Bronchial epithelial cell (primary cell): ENCODE measurements at regions not wholly inside any gene's neighbourhood (a gene's known extent, or its start where the extent isn't known, plus 50 kb on each side); places are given as distances from the start of the nearest gene placed in this dataset.

ENCODE experiments used
- DNase-seq: peaks from one replicate; pipeline ENCODE4 v3.0.0-alpha.2; 2010; ENCODE audit warnings: low read depth
- FAIRE-seq: peaks from 2 replicates; lab custom pipeline; 2011; peaks lifted over from hg19 to GRCh38; lab: Jason Lieb, UNC
- H3K27me3 ChIP-seq: 2 replicates; pipeline ENCODE4 v1.5.1; 2011; ENCODE audit warnings: low read length; ENCODE audit not compliant: control insufficient read depth, insufficient read depth
- H3K36me3 ChIP-seq: 2 replicates; pipeline ENCODE4 v1.5.1; 2011; ENCODE audit warnings: low read length; ENCODE audit not compliant: control insufficient read depth, insufficient read depth
- H3K4me3 ChIP-seq: 2 replicates; pipeline ENCODE4 v1.5.1; 2011; ENCODE audit warnings: mild to moderate bottlenecking, low read depth, low read length, control low read depth
- TF ChIP-seq, protein P1 (sequence below): IDR thresholded peaks from 2 replicates; pipeline ENCODE4 v1.5.1; 2011; ENCODE audit warnings: mild to moderate bottlenecking, moderate library complexity, low read length, control low read depth, inconsistent platforms; ENCODE audit not compliant: insufficient read depth, severe bottlenecking

DNA sequence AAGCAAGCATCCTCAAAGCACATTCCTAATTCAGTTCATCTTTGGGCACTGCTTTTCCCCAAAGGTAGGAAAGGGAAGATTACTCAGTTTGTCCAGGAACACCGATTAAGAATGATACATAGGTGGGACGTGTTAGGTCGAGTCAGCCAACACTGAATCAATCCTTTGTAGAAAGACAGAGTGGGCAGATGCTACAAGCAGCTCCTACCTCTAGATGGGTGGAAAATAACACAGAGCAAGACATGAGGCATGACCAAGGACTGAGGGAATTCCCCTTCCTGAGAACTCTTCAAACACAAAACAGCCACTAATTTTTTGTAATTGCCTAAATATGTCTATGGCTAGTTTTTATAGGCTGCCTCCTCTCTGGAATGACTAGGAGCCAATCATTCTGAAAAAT is 331.7 kb downstream of the HNRNPD start:
- FAIRE-seq = no peak
- Histone ChIP-seq H3K36me3 (no peaks in the 10 kb centered on the region), H3K4me3 (no peak overlapping the region), H3K27me3 (peaks cover 5% of the 10 kb centered on the region)
- TF ChIP-seq, protein P1, sequence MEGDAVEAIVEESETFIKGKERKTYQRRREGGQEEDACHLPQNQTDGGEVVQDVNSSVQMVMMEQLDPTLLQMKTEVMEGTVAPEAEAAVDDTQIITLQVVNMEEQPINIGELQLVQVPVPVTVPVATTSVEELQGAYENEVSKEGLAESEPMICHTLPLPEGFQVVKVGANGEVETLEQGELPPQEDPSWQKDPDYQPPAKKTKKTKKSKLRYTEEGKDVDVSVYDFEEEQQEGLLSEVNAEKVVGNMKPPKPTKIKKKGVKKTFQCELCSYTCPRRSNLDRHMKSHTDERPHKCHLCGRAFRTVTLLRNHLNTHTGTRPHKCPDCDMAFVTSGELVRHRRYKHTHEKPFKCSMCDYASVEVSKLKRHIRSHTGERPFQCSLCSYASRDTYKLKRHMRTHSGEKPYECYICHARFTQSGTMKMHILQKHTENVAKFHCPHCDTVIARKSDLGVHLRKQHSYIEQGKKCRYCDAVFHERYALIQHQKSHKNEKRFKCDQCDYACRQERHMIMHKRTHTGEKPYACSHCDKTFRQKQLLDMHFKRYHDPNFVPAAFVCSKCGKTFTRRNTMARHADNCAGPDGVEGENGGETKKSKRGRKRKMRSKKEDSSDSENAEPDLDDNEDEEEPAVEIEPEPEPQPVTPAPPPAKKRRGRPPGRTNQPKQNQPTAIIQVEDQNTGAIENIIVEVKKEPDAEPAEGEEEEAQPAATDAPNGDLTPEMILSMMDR = no peak
- peak; percentile 60 for DNase-seq

DNA sequence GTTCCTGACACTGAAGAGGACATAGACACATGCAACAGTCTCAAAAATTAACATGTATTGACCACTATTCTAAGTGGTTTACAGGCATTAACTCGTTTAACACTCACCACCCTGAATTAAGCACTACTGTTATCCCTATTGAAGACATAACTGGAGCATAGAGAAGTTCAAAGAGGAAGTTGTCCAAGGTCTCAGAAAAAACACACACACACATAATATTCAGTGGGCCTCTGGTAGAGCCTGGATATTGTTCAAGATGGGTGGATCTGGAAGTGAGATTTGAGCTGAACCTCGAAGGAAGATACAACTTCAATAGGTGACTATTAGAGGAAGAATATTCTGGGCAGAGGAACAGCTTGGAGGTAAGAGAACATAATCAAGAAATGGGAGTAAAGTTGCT is 334.9 kb downstream of the HNRNPD start:
- TF ChIP-seq, protein P1 = no peak
- Histone ChIP-seq H3K27me3 (peaks cover 5% of the 10 kb centered on the region), H3K4me3 (no peak overlapping the region), H3K36me3 (no peaks in the 10 kb centered on the region)
- FAIRE-seq (no peak), DNase-seq (no peak)

DNA sequence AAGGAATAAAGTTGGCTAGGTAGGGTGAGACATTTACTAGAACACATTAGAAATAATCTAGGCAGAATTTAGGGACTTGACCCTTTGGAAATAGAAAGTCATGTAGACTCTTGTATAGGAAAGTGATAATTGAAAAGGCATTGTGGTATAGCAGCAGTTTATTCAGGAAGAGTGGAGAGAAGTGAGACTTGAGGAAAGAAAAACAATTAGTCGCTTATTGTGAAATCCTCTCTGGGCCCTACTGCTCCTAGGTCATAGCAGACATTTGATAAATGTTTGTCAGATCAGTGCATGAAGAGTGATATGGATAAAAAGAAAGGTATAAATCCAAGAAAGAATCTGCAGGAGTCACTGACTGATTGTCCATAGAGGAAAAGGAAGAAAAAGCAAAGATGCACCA is 337.6 kb downstream of the HNRNPD start:
- H3K27me3 ChIP-seq = no peaks in the 10 kb centered on the region
- TF ChIP-seq, protein P1 = no peak
- no peak overlapping the region for H3K4me3 ChIP-seq
- no peaks in the 10 kb centered on the region for H3K36me3 ChIP-seq
- DNase-seq (no peak), FAIRE-seq (no peak)

DNA sequence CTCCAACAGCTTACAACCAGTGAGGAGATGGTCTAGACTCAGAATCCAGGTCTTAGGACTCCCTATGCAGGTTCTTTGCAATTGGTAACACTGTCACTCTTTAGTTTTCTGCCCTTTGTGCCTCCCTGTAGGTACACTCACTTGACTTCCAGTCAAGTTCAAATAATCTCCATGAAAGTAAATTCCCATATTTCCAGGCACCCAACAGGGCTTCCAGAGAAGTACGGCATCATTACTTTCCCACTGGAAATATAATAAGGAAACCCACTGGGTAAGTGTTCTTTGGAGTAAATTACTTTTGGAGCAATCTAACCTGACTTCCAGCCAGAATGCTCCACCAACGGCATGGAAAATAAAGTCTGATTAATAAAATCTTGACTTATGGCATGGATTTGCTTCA is 338.9 kb downstream of the HNRNPD start:
- Histone ChIP-seq H3K27me3 (no peaks in the 10 kb centered on the region), H3K4me3 (no peak overlapping the region), H3K36me3 (no peaks in the 10 kb centered on the region)
- FAIRE-seq (no peak), DNase-seq (no peak)
- TF ChIP-seq, protein P1 = no peak

DNA sequence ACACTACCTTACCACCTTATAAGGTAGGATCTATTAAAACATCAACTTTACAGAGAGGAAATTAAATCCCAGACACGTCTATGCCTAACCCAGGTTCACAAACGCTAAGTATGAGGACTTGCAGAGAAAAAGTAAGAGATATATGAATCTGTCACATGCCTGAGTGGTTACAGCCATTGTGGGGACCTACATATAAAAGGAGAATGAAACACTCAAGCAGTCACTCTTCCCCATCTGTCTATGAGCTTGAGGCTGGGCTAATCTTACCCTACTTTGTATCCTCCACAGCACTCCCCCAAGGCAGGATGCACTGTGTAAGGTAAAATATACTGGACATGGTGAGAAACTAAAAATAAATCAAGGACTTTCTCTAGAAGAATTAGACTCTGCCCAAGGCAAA is 339.9 kb downstream of the HNRNPD start:
- FAIRE-seq = no peak
- H3K4me3 ChIP-seq = no peak overlapping the region
- no peaks in the 10 kb centered on the region for H3K27me3 ChIP-seq
- no peak for DNase-seq
- TF ChIP-seq, protein P1 = no peak
- no peaks in the 10 kb centered on the region for H3K36me3 ChIP-seq

DNA sequence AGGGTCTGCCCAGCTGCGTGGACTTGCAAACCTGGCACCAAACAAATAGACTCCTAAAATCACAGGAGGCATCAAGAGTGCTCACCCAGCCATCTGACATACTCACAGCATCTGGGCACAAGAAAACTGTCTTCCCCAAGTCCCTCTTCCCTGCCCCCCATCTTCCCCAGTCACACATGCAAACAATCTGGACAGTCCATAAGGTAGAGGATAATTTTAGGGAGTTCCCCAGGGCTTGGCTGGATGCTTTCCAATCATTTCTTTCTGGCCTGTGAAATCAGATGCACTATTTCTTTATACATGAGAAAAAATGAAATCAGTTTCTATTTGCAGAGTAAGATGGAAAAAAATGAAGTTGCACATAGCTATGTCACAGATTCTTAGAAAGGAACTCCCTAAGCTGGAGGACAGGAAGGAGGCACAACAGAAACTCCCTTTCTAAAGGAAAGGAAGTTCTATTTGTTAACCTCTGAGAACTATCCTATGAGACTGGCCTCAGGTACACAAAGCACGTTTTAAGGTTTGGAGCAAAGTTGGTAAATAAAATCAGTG is 342.3 kb downstream of the HNRNPD start:
- Histone ChIP-seq H3K36me3 (no peaks in the 10 kb centered on the region), H3K4me3 (no peak overlapping the region), H3K27me3 (no peaks in the 10 kb centered on the region)
- no peak for FAIRE-seq
- DNase-seq = no peak
- TF ChIP-seq, protein P1 = no peak
